Cardiac septum (tissue), 1 donor: ENCODE measurements at regions not wholly inside any gene's neighbourhood (a gene's known extent, or its start where the extent isn't known, plus 50 kb on each side); places are given as distances from the start of the nearest gene placed in this dataset.

Experiments used
- DNase-seq: peaks from one replicate; pipeline ENCODE4 v3.0.0-alpha.2; 2020; ENCODE audit warnings: low spot score
- intact Hi-C: fragments of 100-400 bp; cut with DNase I; formaldehyde crosslinking; loops from one replicate; pipeline ENCODE4 v1.14.0; 2022
- donor health status: DM: no; HTN: no; CAD: no.

GRCh38 chr5:104431002-104431620, 868.5 kb upstream of the NUDT12 start:
- intact Hi-C loops = no loop called here
- no peak for DNase-seq

GRCh38 chr5:104429911-104430310, 867.3 kb upstream of the NUDT12 start:
- DNase-seq = no peak
- intact Hi-C loops = no loop called here

GRCh38 chr5:104421431-104421830, 858.8 kb upstream of the NUDT12 start:
- intact Hi-C loops = no loop called here
- no peak for DNase-seq

GRCh38 chr5:104418056-104418455, 855.5 kb upstream of the NUDT12 start:
- intact Hi-C loops = no loop called here
- no peak for DNase-seq

- intact Hi-C loops = no loop called here
- DNase-seq = no peak
These were observed 850.2 kb upstream of the NUDT12 start for GRCh38 chr5:104412649-104413240.

GRCh38 chr5:104400941-104401340, 838.4 kb upstream of the NUDT12 start:
- no peak for DNase-seq
- intact Hi-C loops = no loop called here

- intact Hi-C loops = no loop called here
- no peak for DNase-seq
These were observed 823.3 kb upstream of the NUDT12 start for GRCh38 chr5:104385906-104386305.

GRCh38 chr5:104375345-104375744, 812.8 kb upstream of the NUDT12 start:
- intact Hi-C loops = no loop called here
- no peak for DNase-seq

- intact Hi-C loops = no loop called here
- DNase-seq = no peak
These were observed 810.2 kb upstream of the NUDT12 start for GRCh38 chr5:104372796-104373195.

GRCh38 chr5:104372376-104372775, 809.8 kb upstream of the NUDT12 start:
- no peak for DNase-seq
- intact Hi-C loops = no loop called here

- intact Hi-C loops = no loop called here
- no peak for DNase-seq
These were observed 807.9 kb upstream of the NUDT12 start for GRCh38 chr5:104370523-104370922.

- intact Hi-C loops = no loop called here
- no peak for DNase-seq
These were observed 805.4 kb upstream of the NUDT12 start for GRCh38 chr5:104367978-104368377.

- intact Hi-C loops = no loop called here
- DNase-seq = no peak
These were observed 801.0 kb upstream of the NUDT12 start for GRCh38 chr5:104363567-104363966.

- DNase-seq = no peak
- intact Hi-C loops = no loop called here
These were observed 799.3 kb upstream of the NUDT12 start for GRCh38 chr5:104361932-104362331.

GRCh38 chr5:104355350-104355749, 792.8 kb upstream of the NUDT12 start:
- intact Hi-C loops = no loop called here
- DNase-seq = no peak

- intact Hi-C loops = no loop called here
- DNase-seq = no peak
These were observed 790.8 kb upstream of the NUDT12 start for GRCh38 chr5:104353371-104353770.

- intact Hi-C loops = no loop called here
- DNase-seq = no peak
These were observed 790.4 kb upstream of the NUDT12 start for GRCh38 chr5:104352954-104353353.

GRCh38 chr5:104347119-104347708, 784.6 kb upstream of the NUDT12 start:
- no peak for DNase-seq
- intact Hi-C loops = no loop called here

- no peak for DNase-seq
- intact Hi-C loops = no loop called here
These were observed 782.8 kb upstream of the NUDT12 start for GRCh38 chr5:104345222-104346016.

GRCh38 chr5:104344809-104345208, 782.2 kb upstream of the NUDT12 start:
- intact Hi-C loops = no loop called here
- no peak for DNase-seq

GRCh38 chr5:104327801-104328200, 765.2 kb upstream of the NUDT12 start:
- DNase-seq = no peak
- intact Hi-C loops = no loop called here
